HG02678 (cell line): ENCODE measurements at regions not wholly inside any gene's neighbourhood (a gene's known extent, or its start where the extent isn't known, plus 50 kb on each side); places are given as distances from the start of the nearest gene placed in this dataset.
"Not testable (repeated sequence)": the region's sequence is repeated elsewhere in the genome, so short reads cannot be mapped to it uniquely, and the experiment has no call there.

Experiments
- ATAC-seq: cut with Tn5 transposase; IDR thresholded peaks from one replicate; pipeline ENCODE4 v1.9.1; 2021; ENCODE audit warnings: mild to moderate bottlenecking, moderate library complexity; ENCODE audit not compliant: unreplicated experiment

DNA sequence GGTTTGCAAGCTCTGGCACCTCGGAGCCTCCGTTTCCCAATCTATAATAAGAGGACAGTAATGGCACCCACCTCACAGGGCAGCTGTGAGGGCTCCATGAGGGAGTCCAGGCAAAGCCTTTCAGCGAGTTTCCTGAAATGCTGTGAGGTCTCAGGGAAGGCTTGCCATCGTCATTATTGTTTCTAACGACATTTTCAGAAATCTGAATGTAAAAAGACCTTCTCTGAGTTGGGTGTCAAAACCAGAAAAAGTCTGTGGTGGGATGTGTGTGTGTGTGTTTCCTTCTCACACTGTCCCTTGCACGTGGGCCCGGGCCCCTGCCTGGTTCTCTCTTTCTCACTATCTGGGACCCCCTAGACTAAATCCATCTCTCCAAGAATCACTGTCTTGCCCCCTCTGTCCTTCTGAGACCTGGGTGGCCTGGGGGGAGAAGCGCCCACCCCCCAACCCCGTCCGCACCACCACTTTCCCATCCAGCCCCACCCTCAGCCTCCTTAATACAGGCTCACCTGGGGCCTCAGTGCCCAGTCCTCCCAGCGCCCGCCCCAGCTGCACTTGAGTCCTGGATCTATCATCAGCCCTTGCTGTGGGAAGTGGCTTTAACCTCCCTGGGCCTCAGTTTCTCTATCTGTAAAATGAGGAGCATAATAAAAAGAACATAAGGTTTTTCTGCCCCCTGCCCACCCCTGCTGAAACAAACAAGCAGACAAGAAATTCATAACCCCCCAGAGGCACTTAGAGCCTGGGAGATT, 180.3 kb downstream of the C9orf50 start:
- no peak for ATAC-seq

DNA sequence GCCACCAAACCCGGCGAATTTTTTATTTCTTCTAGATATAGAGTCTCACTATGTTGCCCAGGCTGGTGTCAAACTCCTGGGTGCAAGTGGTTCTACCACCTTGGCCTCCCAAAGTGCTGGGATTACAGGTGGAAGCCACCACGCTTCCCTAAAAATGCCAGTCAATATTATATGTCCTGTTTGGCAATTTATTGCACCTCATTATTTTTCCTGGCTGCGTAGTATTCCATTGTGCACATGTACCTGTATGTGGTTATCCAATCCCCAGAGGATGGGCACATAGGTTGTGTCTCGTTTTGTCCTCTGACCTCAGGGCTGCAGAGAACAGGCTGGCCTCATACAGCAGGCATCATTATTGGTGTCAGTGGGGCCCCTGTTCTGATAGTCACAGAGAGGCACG, 181.7 kb downstream of the C9orf50 start:
- no peak for ATAC-seq

DNA sequence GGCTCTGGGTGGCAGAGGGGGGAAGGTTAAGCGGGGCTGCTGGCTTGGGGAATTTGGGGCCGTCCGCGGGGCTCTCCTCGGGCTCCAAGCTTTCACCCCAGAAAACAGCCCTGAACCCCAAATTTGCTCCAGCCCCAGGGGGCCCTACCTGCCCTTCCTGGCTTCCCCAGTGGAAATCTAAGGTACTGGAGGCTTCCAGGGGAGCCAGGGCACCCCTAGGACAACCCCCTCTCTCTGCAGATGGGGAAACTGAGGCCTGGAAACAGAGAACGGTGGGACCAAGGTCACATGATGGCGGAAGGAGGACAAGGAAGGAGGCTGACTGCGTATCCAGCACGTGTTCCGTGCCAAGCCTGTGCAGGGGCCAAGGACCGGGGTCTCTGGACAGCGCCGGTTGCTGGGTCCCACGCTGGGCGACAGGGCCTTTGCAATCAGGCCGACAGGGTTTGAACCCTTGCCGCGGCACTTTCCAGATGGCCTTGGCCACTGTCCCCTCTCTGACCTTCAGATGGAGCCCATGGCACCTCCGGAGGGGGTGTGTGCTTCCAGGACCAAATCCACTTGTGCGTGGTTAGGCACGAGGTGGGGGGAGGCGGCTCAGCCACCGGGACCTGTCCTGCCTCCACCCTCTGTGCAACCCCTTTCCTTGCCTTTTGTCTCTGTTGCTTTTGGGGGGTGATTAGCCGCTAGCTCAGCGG, 183.1 kb downstream of the C9orf50 start:
- no peak for ATAC-seq

DNA sequence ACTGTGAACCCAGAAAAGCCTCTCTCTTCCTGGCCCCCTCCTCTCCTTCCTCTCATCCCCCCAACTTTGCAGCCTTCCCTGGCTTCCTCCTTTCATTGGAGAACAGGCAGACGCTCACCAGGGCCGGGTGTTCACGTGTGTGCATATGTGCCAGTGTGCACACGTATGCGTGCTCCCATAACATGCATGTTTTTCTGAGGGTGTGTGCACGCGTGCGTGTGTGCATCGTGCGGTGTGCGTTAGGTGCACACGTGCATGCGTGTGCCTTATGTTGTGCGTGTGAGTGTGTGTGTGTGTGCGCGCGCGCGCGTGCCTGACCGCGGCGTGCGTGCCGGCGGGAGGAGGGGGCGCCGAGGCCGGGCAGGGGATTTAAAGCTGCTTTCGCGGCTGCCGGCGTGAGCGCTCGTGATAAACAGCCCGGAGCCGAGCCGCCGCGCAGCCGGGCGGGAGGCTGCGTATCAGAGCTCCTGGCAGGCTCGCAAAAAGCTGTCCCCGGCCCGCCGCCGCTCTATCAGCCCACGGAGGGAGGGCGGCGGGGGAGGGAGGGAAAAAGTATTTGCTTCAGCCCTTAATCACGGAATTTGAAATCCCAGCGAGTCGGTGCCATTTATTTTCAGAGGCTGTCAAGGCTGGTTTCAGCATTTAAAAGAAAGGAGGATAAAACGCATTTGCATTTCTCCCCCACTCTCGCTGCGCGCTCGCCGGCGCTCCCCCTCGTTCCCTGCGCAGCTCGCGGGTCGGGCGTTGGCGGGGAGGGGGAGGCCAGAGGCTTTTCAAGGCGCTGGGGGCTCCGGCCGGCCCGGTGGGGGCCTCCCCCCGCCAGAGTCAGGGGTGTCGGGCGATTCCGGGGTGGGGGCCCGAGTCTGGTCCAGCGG, 183.9 kb downstream of the C9orf50 start:
- no peak for ATAC-seq

DNA sequence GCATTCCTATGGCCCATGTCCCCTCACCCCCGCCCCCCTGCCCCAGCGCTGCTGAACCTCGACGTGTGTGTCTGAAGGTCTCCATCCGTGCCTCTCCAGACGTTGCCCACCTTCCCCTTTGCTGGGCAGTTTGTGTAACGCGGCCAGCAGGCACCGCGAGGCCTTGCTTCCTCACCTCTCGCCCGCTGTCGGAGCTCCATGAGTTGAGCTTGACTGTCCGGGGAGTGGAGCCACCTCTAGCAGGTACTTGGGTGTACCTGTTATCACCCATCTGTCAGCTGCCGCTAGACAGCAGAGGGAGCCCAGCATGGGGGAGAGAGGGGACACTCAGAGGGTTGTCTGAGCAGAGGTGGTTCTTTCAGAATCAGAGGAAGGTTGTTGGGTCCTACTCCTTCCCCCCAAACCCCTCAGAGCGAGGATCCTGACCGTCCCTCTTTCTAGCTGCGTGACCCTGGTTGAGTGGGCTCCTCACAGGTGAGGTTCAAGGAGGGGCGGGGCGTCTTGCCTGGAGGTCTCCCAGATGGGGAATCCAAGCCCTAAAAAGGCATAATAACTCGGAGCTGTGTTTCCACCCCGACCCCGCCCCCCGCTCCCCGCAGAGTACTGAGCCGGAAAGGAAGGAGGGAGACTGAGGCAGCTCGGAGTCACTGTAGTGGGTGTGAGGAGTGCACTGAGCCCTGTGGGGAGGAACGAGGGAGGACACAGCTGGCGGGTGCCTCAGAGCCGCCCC, 184.7 kb downstream of the C9orf50 start:
- ATAC-seq = no peak

DNA sequence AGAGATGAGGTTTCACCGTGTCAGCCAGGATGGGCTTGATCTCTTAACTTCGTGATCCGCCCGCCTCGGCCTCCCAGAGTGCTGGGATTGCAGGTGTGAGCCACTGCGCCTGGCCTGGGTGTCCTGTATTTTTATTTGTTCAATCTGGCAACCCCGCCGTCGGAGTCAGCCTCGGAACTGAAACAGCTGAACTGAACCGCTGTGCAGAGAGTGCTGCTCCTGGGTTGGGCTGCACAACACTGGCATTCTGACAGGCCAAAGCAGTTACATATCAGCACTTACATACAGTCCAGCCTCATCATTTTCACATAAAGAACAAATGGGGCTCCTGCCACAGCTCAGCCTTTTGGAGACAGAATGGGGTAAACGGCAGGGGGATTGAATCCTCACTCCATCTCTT, 185.6 kb downstream of the C9orf50 start:
- ATAC-seq = no peak

DNA sequence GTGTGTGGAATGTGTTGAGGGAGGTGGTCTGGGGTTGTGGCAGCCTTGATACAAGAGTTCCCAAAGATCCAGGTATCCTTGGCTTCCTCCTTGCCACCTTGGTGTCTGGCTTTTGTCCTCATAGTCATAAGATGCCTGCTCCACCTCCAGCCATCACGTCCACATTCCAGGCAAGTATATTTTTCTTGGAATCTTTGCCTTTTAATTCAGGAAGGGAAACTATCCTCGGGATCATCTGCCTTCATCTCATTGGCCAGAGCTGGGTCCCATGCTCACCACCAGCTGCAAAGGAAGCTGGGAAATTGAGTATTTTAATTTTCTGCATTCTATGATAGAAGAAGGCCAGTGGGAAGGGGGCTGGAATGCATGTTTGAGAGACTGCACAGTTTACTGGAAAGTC, 186.7 kb downstream of the C9orf50 start:
- no peak for ATAC-seq

DNA sequence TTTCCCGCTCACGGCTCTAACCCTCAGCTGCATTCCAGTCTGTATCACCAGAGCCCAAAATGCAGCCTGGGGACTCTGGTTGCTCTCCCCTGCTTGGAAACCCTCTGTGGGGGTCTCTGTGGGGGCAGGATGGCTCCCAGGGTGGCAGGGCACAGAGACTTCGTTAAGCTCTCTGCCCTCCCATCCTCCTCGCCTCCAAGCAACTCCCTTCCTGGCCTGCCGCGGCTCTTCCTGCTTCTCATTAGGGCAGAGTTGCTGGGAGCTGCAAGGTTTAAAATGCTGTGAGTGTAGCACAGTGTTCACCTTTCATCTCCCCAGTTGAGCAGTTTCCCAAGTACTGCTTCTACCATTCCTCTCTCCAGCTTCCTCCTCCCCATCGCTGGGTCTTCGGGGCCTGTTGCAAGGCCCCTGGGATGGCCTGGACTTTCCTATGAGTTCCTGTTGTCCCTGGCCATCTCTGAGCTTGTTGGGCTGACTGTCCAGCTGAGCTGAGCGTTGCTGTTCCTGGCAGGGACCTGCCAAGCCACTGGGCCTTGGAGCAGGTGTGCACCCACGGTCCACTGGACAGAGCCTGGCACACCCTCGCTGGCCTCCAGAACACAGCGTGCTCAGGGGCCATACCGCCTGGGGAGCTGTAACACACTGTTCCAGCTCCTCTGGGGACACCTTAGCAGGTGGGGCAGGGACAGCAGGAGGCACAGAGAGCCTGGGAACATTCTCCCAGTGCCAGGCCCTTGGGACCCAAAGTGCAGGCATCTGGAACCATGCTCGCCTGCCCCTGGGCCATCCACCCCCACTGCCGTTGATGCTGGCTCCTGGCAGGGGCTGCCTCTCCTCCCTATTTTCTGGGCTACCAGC, 188.4 kb downstream of the C9orf50 start:
- no peak for ATAC-seq

DNA sequence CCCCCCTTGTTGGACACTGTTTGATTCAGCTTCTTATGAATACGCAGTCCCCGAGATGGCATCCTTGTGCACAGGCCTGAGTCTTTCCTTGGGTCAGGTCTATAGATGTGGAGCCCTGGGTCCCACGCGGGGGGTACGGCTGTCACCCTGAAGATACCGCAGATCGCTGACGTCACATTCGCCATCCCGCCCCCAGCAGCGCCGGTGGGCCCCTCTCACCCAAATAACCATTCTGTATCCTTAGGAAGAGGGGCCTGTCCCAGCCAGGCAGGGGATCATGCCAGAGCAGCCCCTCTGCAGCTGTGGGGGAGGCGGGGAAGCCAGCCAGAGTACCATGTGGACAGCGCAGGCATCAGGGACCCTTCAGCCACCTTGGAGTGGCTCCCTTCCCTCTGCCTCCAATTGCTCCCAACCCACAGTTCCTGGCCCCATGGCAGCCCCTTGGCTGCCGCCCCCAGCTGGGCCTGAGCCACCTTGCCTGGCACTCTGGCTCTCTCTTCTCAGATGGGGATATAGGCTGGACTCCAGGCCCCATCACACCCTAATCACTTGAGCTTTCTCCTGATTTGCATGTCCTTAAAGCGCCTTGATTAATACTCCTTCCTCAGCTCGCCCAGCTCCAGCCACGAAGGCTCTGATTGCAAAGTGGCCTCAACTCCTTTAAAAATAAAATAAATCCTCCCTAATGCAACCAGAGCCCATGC, 189.8 kb downstream of the C9orf50 start:
- no peak for ATAC-seq

DNA sequence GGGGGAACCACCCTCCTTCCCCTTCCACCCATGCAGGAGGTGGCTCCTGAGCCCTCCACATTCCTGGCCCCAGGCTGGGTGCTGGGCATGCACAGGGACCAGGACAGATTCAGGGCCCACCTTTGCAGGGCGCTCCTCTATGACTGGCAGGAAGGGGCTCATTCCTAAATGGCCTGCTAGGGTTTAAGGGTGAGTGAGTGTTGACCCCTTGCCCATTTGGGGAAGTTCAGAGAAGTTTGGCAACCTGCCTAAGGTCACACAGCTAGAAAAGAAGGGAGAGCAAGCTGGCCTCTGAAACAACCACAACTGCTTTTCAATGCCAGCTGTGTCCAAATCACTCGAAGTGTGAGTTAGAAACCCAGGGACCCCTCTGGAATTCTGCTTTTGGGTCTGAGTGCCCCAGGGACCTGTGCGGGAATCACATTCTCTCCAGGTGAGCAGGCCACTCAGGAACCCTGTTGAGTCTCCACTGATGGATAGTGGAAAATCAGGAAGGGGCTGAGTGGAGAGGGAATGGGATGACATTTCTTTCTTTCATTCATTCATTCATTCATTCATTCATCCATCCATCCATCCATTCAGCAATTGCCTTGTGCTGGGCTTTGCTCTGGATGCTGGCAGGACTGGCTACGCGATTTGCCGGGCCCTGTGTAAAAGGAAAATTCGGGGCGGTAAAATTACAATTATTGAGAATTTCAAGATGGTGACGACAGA, 191.9 kb downstream of the C9orf50 start:
- ATAC-seq = no peak

DNA sequence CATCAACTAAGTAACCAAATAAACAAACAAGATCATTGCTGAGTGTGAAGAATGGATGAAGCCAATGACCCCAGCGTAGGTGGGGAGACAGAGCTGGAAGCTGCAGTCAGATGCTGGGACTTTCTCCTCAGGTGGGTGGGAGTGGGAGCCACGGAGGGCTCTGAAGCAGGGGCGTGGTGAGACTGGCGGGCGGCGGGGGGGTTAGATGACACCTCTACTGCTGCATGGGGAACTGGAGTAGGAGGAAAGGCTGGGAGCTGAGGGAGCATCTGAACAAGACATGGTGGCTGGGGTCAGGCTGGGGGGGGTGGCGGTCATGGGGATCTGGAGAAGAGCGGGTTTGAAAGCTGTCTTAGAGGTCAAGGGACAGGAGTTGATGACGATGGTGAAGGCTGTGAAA, 193.8 kb downstream of the C9orf50 start:
- ATAC-seq = no peak

DNA sequence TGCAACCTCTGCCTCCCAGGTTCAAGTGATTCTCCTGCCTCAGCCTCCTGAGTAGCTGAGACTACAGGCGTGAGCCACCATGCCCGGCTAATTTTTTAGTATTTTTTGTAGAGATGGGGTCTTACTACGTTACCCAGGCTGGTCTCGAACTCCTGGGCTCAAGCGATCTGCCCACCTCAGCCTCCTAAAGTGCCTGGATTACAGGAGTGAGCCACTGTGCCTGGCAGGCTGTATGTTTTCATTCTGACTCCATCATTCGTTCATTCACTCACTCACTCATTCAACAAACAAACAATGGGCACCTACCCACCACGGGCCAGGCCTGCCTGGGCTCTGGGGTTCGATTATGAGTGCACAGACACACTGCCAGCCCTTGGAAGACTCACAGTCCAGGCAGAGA, 197.1 kb downstream of the C9orf50 start:
- not testable (repeated sequence) for ATAC-seq

DNA sequence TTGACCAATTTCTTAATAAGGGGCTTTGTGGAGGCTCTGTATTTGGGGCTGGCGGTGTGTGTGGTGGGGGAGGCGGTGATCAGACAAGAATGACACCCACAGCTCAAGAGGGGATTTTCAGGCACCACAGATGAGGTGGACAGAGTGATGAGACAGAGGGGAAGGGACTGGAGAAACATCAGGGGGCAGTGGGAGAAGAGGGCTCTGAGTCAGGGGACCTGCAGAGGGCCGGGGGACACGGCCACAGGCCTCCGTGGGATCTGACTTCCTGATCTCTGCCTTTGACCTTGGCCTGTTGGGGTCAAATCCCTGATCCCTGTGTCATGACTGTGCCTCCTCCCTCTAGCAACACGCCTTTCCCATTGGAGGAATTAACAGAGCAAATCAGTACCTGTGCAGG, 197.7 kb downstream of the C9orf50 start:
- no peak for ATAC-seq

DNA sequence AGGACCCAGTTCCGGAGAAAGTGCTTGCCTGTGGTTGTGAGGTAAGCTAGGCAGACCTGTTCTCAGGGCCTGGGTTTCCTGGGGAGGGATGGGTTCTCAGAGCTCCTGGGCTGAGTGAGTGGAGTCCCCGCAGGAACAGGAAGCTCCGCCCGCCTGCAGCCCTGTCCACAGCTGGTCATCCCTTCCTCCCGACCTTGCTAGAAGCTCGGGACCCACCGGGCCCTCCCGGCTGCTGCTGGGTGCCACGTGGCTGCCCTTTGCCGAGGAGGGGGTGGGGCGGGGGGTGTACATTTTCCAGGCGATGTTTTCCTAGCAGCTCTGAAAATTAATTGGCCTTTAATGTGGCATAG, 198.1 kb downstream of the C9orf50 start:
- no peak for ATAC-seq

DNA sequence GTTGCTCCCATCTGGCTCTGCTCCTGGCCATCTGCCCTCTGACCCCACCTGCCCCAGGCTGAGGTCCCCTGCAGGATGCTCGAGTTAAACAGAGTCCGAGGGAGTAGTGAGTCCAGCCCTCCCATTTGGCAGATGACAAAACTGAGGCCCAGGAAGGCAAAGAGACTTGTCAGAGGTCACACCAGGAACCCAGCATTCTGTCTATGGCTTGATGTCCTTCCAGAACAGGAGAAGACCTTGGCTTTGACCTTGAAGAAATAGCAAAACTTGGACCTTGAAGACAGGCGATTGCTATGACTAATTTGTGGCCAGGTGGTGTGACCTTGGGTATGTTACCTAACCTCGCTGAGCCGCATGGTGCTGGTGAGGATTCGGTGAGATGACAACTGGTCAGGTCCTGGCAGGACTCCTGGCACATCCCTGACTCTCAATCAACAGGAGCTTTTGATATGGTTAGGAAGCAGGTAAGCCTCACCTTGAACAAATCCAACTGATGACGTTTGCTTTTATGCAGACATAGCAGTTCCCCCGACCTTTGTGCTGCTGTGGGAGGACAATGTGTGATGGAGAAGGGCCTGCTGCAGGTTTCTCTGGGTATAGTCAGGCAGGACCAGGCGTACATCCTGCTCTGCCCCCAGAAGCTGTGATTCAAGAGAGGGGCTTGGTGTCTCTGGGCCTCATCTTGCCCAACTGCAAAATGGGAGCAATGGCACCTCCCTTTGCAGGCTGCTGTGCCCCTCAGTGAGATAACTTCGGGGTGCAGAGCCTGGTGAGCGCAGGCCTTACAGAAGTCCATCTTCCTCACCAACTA, 198.7 kb downstream of the C9orf50 start:
- ATAC-seq = no peak

DNA sequence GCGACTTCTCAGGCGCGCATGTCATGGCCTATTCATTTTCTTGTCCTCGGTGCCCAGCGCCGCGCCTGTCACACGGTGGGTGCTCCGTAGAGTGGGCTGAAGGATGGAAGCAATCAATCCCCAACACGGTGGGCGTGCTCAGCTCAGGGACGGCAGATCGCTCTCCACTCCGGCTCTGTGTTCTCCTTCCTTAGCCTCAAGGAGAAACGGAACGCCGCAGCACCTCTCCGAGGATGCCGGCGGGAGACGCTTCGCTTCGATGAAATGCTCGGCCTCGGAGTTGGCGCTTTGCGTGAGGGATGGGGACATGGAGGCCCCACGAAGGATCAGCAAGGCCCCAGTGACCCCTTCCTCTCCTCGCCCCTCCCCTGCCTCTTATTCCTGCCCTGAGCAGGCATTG, 199.5 kb downstream of the C9orf50 start:
- no peak for ATAC-seq

DNA sequence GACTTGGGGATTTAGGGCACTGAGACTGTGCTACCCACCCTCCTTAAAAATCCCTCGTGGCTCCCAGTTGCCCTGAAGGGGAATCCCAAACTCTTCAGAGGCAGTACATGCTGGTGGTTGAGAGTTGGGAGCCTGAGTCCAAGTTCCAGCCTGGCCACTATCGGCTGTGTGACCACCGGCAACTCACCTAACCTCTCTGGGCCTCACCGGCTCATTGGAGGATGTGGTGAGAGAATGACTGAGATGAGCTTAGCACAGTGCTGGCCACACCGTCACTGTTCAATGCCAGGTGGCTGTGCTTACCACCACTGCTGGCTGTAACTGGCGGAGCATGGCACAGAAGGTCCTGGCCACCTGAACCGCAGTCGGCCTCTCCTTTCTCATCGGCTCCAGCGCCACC, 200.2 kb downstream of the C9orf50 start:
- no peak for ATAC-seq

DNA sequence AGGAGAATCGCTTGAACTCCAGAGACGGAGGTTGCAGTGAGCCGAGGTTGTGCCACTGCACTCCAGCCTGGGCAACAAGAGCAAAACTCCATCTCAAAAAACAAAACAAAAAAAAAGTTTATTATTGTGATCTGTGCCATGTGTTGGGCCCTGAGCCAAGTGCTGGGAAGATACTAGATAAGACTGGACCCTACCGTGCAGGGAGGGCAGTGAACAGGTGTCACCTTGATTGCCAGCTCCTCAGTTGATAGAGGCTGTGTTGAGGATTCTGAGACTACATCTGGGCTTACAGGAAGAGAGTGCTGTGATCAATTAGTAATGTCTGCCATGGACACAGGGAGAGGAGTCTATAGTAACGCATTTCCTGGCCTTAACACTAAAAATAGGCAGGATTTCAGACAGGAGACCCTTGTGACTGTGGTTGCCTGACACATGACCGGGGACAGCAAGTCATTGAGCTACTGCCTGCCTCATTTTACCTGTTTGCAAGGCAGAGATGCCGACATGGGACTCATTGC, 201.5 kb downstream of the C9orf50 start:
- ATAC-seq = no peak
